Endodermal cell (in vitro differentiated cells): ENCODE measurements at regions not wholly inside any gene's neighbourhood (a gene's known extent, or its start where the extent isn't known, plus 50 kb on each side); places are given as distances from the start of the nearest gene placed in this dataset.

Experiments
- DNase-seq: peaks from one replicate; pipeline ENCODE4 v3.0.0-alpha.2; 2017
- H3K27ac ChIP-seq: 2 replicates; pipeline ENCODE4 v1.5.1; 2013; ENCODE audit warnings: mild to moderate bottlenecking, low read depth, low read length, moderate library complexity
- H3K27me3 ChIP-seq: 2 replicates; pipeline ENCODE4 v1.6.1; 2013; ENCODE audit warnings: mild to moderate bottlenecking, low read length, moderate library complexity; ENCODE audit not compliant: insufficient read depth, control insufficient read depth, poor library complexity, severe bottlenecking
- H3K36me3 ChIP-seq: 2 replicates; pipeline ENCODE4 v1.7.0; 2013; ENCODE audit warnings: mild to moderate bottlenecking, low read length, moderate library complexity; ENCODE audit not compliant: control insufficient read depth, insufficient read depth
- H3K4me1 ChIP-seq: one replicate; pipeline ENCODE4 v1.7.0; 2013; ENCODE audit warnings: low read length; ENCODE audit not compliant: control insufficient read depth, insufficient read depth
- H3K4me3 ChIP-seq: 2 replicates; pipeline ENCODE4 v1.5.1; 2013; ENCODE audit warnings: mild to moderate bottlenecking, low read length, moderate library complexity
- H3K9ac ChIP-seq: 2 replicates; pipeline ENCODE4 v1.6.1; 2013; ENCODE audit warnings: mild to moderate bottlenecking, low read length, moderate library complexity; ENCODE audit not compliant: poor library complexity, severe bottlenecking; ENCODE audit errors: extremely low read depth
- H3K9me3 ChIP-seq: 2 replicates; pipeline ENCODE4 v1.6.1; 2013; ENCODE audit warnings: mild to moderate bottlenecking, low read length, moderate library complexity; ENCODE audit not compliant: control insufficient read depth
- H3K27ac Mint-ChIP-seq: 2 replicates; pipeline ENCODE4 v1.8.0; 2020; ENCODE audit warnings: mixed read lengths
- H3K27me3 Mint-ChIP-seq: 2 replicates; pipeline ENCODE4 v1.8.0; 2021; ENCODE audit warnings: mild to moderate bottlenecking, mixed read lengths; ENCODE audit not compliant: insufficient read depth
- H3K36me3 Mint-ChIP-seq: 2 replicates; pipeline ENCODE4 v1.8.0; 2020; ENCODE audit warnings: low read depth, mixed read lengths
- H3K4me1 Mint-ChIP-seq: 2 replicates; pipeline ENCODE4 v1.8.0; 2020; ENCODE audit warnings: mixed read lengths
- H3K4me3 Mint-ChIP-seq: 2 replicates; pipeline ENCODE4 v1.8.0; 2020; ENCODE audit warnings: mild to moderate bottlenecking, moderate library complexity, mixed read lengths
- H3K9me3 Mint-ChIP-seq: 2 replicates; pipeline ENCODE4 v1.8.0; 2020; ENCODE audit warnings: mild to moderate bottlenecking, mixed read lengths
- CTCF ChIP-seq: fragments of 200-600 bp; sonication (generic); conservative IDR thresholded peaks from 2 replicates; pipeline ENCODE4 v1.5.0; 2021; ENCODE audit warnings: antibody characterized with exemption, mild to moderate bottlenecking
- WGBS, 2 experiments: methylation state at CpG; one replicate each; pipeline versions ENCODE4 v1.1.5 to v1.1.7; 2013; ENCODE audit warnings: missing lambda C conversion rate in 2 of 2, mixed read lengths in 1 of 2; ENCODE audit not compliant: insufficient coverage in 1 of 2, insufficient read length in 1 of 2; 5-methylcytosine and 5-hydroxymethylcytosine counted together

GRCh38 chr5:107808671-107809137 is 138.0 kb upstream of the EFNA5 start:
- no peak overlapping the region for H3K27ac ChIP-seq
- H3K4me1 ChIP-seq = peaks cover 23% of the 10 kb centered on the region
- H3K36me3 ChIP-seq = no peaks in the 10 kb centered on the region
- H3K4me1 Mint-ChIP-seq = peaks cover 39% of the 10 kb centered on the region
- H3K27me3 ChIP-seq = no peaks in the 10 kb centered on the region
- no peaks in the 10 kb centered on the region for H3K27me3 Mint-ChIP-seq
- TF ChIP-seq CTCF = no peak
- peak; percentile 98 for DNase-seq
- WGBS, 2 experiments = 0 to 6% methylated on average over 2 to 7 of the region's 7 CpGs
- peak overlapping the region; percentile 33 for H3K4me3 ChIP-seq
- no peaks in the 10 kb centered on the region for H3K36me3 Mint-ChIP-seq
- H3K27ac Mint-ChIP-seq = no peak overlapping the region
- H3K9me3 ChIP-seq = no peaks in the 10 kb centered on the region
- H3K9me3 Mint-ChIP-seq = no peaks in the 10 kb centered on the region
- no peak overlapping the region for H3K4me3 Mint-ChIP-seq
- H3K9ac ChIP-seq = peak overlapping the region; percentile 52

GRCh38 chr5:107807431-107807830 is 136.7 kb upstream of the EFNA5 start:
- no peak overlapping the region for H3K27ac Mint-ChIP-seq
- no peak overlapping the region for H3K9ac ChIP-seq
- no peak overlapping the region for H3K4me3 ChIP-seq
- no peak overlapping the region for H3K4me3 Mint-ChIP-seq
- H3K9me3 ChIP-seq = no peaks in the 10 kb centered on the region
- DNase-seq = no peak
- peaks cover 23% of the 10 kb centered on the region for H3K4me1 ChIP-seq
- no peaks in the 10 kb centered on the region for H3K27me3 Mint-ChIP-seq
- H3K9me3 Mint-ChIP-seq = no peaks in the 10 kb centered on the region
- no peak for TF ChIP-seq CTCF
- H3K36me3 ChIP-seq = no peaks in the 10 kb centered on the region
- no peak overlapping the region for H3K27ac ChIP-seq
- 85 to 90% methylated on average over 4 to 5 of the region's 5 CpGs for WGBS, 2 experiments
- no peaks in the 10 kb centered on the region for H3K36me3 Mint-ChIP-seq
- no peaks in the 10 kb centered on the region for H3K27me3 ChIP-seq
- H3K4me1 Mint-ChIP-seq = peaks cover 31% of the 10 kb centered on the region

- TF ChIP-seq CTCF = no peak
- Mint-ChIP-seq H3K4me3 (no peak overlapping the region), H3K27ac (no peak overlapping the region), H3K9me3 (no peaks in the 10 kb centered on the region), H3K4me1 (peaks cover 24% of the 10 kb centered on the region), H3K36me3 (no peaks in the 10 kb centered on the region), H3K27me3 (no peaks in the 10 kb centered on the region)
- no peaks in the 10 kb centered on the region for H3K36me3 ChIP-seq
- no peak overlapping the region for H3K27ac ChIP-seq
- H3K4me3 ChIP-seq = no peak overlapping the region
- no peaks in the 10 kb centered on the region for H3K27me3 ChIP-seq
- H3K4me1 ChIP-seq = peaks cover 23% of the 10 kb centered on the region
- H3K9ac ChIP-seq = no peak overlapping the region
- no peaks in the 10 kb centered on the region for H3K9me3 ChIP-seq
- DNase-seq = no peak
- 100% methylated on average over 1 of the region's 1 CpG; no CpG with 5 or more reads in 1 of the 2 experiments for WGBS, 2 experiments
These were observed 136.0 kb upstream of the EFNA5 start for GRCh38 chr5:107806705-107807104.
